Upper lobe of right lung (tissue), 1 donor: ENCODE measurements at regions not wholly inside any gene's neighbourhood (a gene's known extent, or its start where the extent isn't known, plus 50 kb on each side); places are given as distances from the start of the nearest gene placed in this dataset.

Source experiments
- ATAC-seq: fragments of 200-7000 bp; cut with Tn5 transposase; one replicate; pipeline ENCODE4 v1.9.1; 2020; ENCODE audit warnings: mild to moderate bottlenecking, moderate library complexity
- DNase-seq: peaks from one replicate; pipeline ENCODE4 v3.0.0-alpha.2; 2020
- H3K27ac ChIP-seq: fragments of 200-600 bp; one replicate; pipeline ENCODE4 v1.8.0; 2022
- H3K27me3 ChIP-seq: fragments of 200-600 bp; one replicate; pipeline ENCODE4 v1.8.0; 2022; ENCODE audit warnings: mild to moderate bottlenecking
- H3K36me3 ChIP-seq: fragments of 200-600 bp; one replicate; pipeline ENCODE4 v1.8.0; 2022
- H3K4me1 ChIP-seq: fragments of 200-600 bp; one replicate; pipeline ENCODE4 v1.8.0; 2022
- H3K4me3 ChIP-seq: fragments of 200-600 bp; one replicate; pipeline ENCODE4 v1.8.0; 2022; ENCODE audit warnings: mild to moderate bottlenecking
- H3K9me3 ChIP-seq: fragments of 200-600 bp; one replicate; pipeline ENCODE4 v1.8.0; 2022
- CTCF ChIP-seq: fragments of 200-600 bp; IDR thresholded peaks from one replicate; pipeline ENCODE4 v1.8.0; 2022; ENCODE audit warnings: antibody characterized with exemption
- intact Hi-C: fragments of 100-400 bp; cut with DNase I; formaldehyde crosslinking; loops from one replicate; pipeline ENCODE4 v1.11.0; 2022
- donor health status: DM: no; HTN: yes; CAD: no; lungs with severe emphysema.

- no peaks in the 10 kb centered on the region for H3K9me3 ChIP-seq
- intact Hi-C loops, result no loop called here
- no peaks in the 10 kb centered on the region for H3K27me3 ChIP-seq
- no peak overlapping the region for H3K27ac ChIP-seq
- no peak for TF ChIP-seq CTCF
- H3K4me1 ChIP-seq, result no peaks in the 10 kb centered on the region
- no peaks in the 10 kb centered on the region for H3K36me3 ChIP-seq
- ATAC-seq (no peak), DNase-seq (no peak)
- no peak overlapping the region for H3K4me3 ChIP-seq
Observed at GRCh38 chr9:16248822-16249221, 621.6 kb downstream of the BNC2 start.

GRCh38 chr9:16252616-16253015 is 617.9 kb downstream of the BNC2 start:
- Histone ChIP-seq H3K4me1 (no peaks in the 10 kb centered on the region), H3K9me3 (no peaks in the 10 kb centered on the region), H3K27me3 (no peaks in the 10 kb centered on the region), H3K36me3 (no peaks in the 10 kb centered on the region), H3K4me3 (no peak overlapping the region), H3K27ac (no peak overlapping the region)
- ATAC-seq (no peak), DNase-seq (no peak)
- no peak for TF ChIP-seq CTCF
- intact Hi-C loops, result no loop called here

GRCh38 chr9:16254674-16255073 is 615.8 kb downstream of the BNC2 start:
- intact Hi-C loops, result no loop called here
- no peak for TF ChIP-seq CTCF
- Histone ChIP-seq H3K9me3 (no peaks in the 10 kb centered on the region), H3K4me3 (no peak overlapping the region), H3K27me3 (no peaks in the 10 kb centered on the region), H3K4me1 (no peaks in the 10 kb centered on the region), H3K27ac (no peak overlapping the region), H3K36me3 (no peaks in the 10 kb centered on the region)
- DNase-seq (no peak), ATAC-seq (no peak)

GRCh38 chr9:16255217-16255616 is 615.3 kb downstream of the BNC2 start:
- ATAC-seq, result no peak
- TF ChIP-seq CTCF, result no peak
- intact Hi-C loops, result no loop called here
- H3K27me3 ChIP-seq, result no peaks in the 10 kb centered on the region
- H3K4me1 ChIP-seq, result no peaks in the 10 kb centered on the region
- no peak overlapping the region for H3K27ac ChIP-seq
- no peak for DNase-seq
- no peaks in the 10 kb centered on the region for H3K9me3 ChIP-seq
- no peak overlapping the region for H3K4me3 ChIP-seq
- H3K36me3 ChIP-seq, result no peaks in the 10 kb centered on the region

GRCh38 chr9:16257604-16258003 is 612.9 kb downstream of the BNC2 start:
- no peak for ATAC-seq
- no peak overlapping the region for H3K27ac ChIP-seq
- no peaks in the 10 kb centered on the region for H3K27me3 ChIP-seq
- TF ChIP-seq CTCF, result peak; percentile 50
- no peaks in the 10 kb centered on the region for H3K36me3 ChIP-seq
- intact Hi-C loops, result no loop called here
- H3K4me3 ChIP-seq, result no peak overlapping the region
- DNase-seq, result no peak
- no peaks in the 10 kb centered on the region for H3K4me1 ChIP-seq
- H3K9me3 ChIP-seq, result no peaks in the 10 kb centered on the region

- H3K4me3 ChIP-seq, result no peak overlapping the region
- ATAC-seq (no peak), DNase-seq (no peak)
- intact Hi-C loops, result no loop called here
- H3K27me3 ChIP-seq, result no peaks in the 10 kb centered on the region
- no peak for TF ChIP-seq CTCF
- no peaks in the 10 kb centered on the region for H3K4me1 ChIP-seq
- H3K27ac ChIP-seq, result no peak overlapping the region
- H3K9me3 ChIP-seq, result no peaks in the 10 kb centered on the region
- H3K36me3 ChIP-seq, result no peaks in the 10 kb centered on the region
Observed at GRCh38 chr9:16258191-16258590, 612.3 kb downstream of the BNC2 start.
